ENCODE measurements at regions not wholly inside any gene's neighbourhood (a gene's known extent, or its start where the extent isn't known, plus 50 kb on each side); places are given as distances from the start of the nearest gene placed in this dataset.

DNA sequence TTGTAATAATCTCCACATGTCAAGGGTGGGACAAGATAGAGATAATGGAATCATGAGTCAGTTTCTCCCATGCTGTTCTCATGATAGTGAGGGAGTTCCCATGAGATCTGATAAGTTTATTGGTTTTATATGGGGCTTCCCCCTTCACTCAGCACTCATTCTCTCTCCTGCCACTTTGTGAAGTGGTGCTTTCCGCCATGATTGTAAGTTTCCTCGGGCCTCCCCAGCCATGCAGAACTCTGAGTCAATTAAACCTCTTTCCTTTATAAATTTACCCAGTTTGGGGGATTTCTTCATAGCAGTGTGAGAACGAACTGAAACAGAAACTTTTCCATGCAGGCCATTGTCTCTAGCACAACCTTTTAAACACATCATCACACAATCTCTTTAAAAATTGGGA lies 221.5 kb upstream of the BRINP3 start:
- TF ChIP-seq ZNF274 (IDR thresholded peaks at IDR 0.05; ENCODE audit: low read depth, low read length), result no peak
- no peak for TF ChIP-seq YY1 (IDR thresholded peaks at IDR 0.05; ENCODE audit: insufficient read depth, insufficient read length)
- no peak for TF ChIP-seq SUZ12 (IDR thresholded peaks at IDR 0.05; ENCODE audit: extremely low read depth, insufficient read depth, insufficient read length)
- DNase-seq (ENCODE audit: low read depth, low spot score), result no peak
- Histone ChIP-seq H3K4me1 (ENCODE audit: insufficient read depth, insufficient read length) (no peaks in the 10 kb centered on the region), H3K27me3 (ENCODE audit: insufficient read depth, insufficient read length) (no peaks in the 10 kb centered on the region), H3K36me3 (ENCODE audit: insufficient read depth, insufficient read length, low read length) (no peaks in the 10 kb centered on the region), H3K4me3 (ENCODE audit: insufficient read length, low read depth) (no peak overlapping the region), H3K9me3 (ENCODE audit: insufficient read depth, low read length) (peaks cover 11% of the 10 kb centered on the region; the same call in 1 of the 2 replicates), H3K9ac (ENCODE audit: insufficient read length, low read depth) (no peak overlapping the region)

DNA sequence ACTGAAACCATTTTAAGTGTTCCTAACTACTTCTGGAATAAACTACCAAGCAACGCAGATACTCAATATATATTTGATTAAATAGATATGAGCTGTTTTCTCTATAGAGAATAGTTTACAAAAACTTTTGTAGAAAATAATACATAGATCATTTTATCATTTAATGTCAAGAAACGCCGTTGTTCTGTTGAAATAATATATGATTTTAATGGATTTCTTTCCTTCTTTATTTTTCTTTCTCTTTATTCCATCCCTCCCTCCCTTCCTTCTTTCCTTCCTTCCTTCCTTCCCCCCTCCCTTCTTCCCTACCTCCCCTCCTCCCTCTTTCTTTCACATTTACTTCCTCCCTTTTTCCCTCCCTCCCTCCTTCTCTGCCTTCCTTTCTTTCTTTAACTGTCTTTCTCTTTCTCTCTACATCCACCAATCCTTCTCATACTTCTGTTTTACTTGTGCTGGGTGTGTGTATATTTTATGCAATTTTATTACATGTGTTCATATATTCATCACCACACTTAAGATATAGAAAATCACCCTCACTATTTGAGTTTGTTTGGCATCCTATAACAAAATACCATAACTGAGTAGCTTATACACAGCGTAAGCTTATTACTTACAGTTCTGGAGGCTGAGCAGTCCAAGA lies 230.9 kb upstream of the BRINP3 start:
- H3K9me3 ChIP-seq (ENCODE audit: insufficient read depth, low read length), result no peaks in the 10 kb centered on the region
- H3K27me3 ChIP-seq (ENCODE audit: insufficient read depth, insufficient read length), result no peaks in the 10 kb centered on the region
- H3K9ac ChIP-seq (ENCODE audit: insufficient read length, low read depth), result no peak overlapping the region
- no peaks in the 10 kb centered on the region for H3K36me3 ChIP-seq (ENCODE audit: insufficient read depth, insufficient read length, low read length)
- no peak overlapping the region for H3K4me3 ChIP-seq (ENCODE audit: insufficient read length, low read depth)
- no peak for DNase-seq (ENCODE audit: low read depth, low spot score)
- TF ChIP-seq ZNF274 (IDR thresholded peaks at IDR 0.05; ENCODE audit: low read depth, low read length), result no peak
- no peak for TF ChIP-seq YY1 (IDR thresholded peaks at IDR 0.05; ENCODE audit: insufficient read depth, insufficient read length)
- TF ChIP-seq SUZ12 (IDR thresholded peaks at IDR 0.05; ENCODE audit: extremely low read depth, insufficient read depth, insufficient read length), result no peak
- no peaks in the 10 kb centered on the region for H3K4me1 ChIP-seq (ENCODE audit: insufficient read depth, insufficient read length)

DNA sequence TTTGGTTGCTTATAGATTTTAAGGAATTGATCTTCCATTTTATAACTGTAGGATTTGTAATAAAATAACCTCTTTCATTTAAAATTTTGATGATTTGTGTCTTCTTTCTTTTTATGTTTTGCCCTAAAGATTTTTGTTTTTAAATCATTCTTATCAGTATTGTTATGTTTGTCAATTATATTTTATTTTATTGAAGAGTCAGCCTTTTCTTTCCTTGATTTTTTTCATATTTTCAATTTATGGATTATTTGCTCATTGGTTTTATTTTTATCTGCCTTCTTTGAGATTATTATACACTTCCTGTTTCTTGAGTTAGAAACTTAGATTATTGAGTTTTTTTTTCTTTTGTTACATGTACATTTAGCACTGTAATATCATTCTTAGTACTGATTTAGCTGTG lies 233.4 kb upstream of the BRINP3 start:
- TF ChIP-seq ZNF274 (IDR thresholded peaks at IDR 0.05; ENCODE audit: low read depth, low read length), result no peak
- Histone ChIP-seq H3K9me3 (ENCODE audit: insufficient read depth, low read length) (no peaks in the 10 kb centered on the region), H3K4me3 (ENCODE audit: insufficient read length, low read depth) (no peak overlapping the region), H3K9ac (ENCODE audit: insufficient read length, low read depth) (no peak overlapping the region), H3K4me1 (ENCODE audit: insufficient read depth, insufficient read length) (no peaks in the 10 kb centered on the region), H3K36me3 (ENCODE audit: insufficient read depth, insufficient read length, low read length) (no peaks in the 10 kb centered on the region), H3K27me3 (ENCODE audit: insufficient read depth, insufficient read length) (no peaks in the 10 kb centered on the region)
- no peak for DNase-seq (ENCODE audit: low read depth, low spot score)

DNA sequence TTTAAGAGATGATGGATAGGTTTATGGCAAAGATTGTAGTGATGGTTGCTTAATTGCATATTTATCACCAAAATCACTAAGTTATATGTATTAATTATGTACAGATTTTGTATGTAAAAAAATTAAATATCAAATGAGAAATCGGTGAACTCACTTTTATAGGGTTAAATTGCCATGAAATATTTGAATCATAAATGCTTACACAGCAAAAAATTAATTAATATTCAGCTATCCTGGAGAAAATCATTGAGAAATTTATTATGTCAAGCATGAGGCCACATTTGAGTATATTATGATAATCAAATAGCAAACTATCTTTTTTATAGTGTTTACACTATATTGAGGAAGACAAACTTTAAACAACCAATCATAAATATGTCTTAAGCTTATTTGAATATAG lies 239.4 kb upstream of the BRINP3 start:
- no peak for DNase-seq (ENCODE audit: low read depth, low spot score)
- Histone ChIP-seq H3K4me3 (ENCODE audit: insufficient read length, low read depth) (no peak overlapping the region), H3K36me3 (ENCODE audit: insufficient read depth, insufficient read length, low read length) (no peaks in the 10 kb centered on the region), H3K9ac (ENCODE audit: insufficient read length, low read depth) (no peak overlapping the region), H3K27me3 (ENCODE audit: insufficient read depth, insufficient read length) (no peaks in the 10 kb centered on the region), H3K9me3 (ENCODE audit: insufficient read depth, low read length) (no peaks in the 10 kb centered on the region), H3K4me1 (ENCODE audit: insufficient read depth, insufficient read length) (no peaks in the 10 kb centered on the region)
- no peak for TF ChIP-seq SUZ12 (IDR thresholded peaks at IDR 0.05; ENCODE audit: extremely low read depth, insufficient read depth, insufficient read length)
- no peak for TF ChIP-seq ZNF274 (IDR thresholded peaks at IDR 0.05; ENCODE audit: low read depth, low read length)
- TF ChIP-seq YY1 (IDR thresholded peaks at IDR 0.05; ENCODE audit: insufficient read depth, insufficient read length), result no peak

DNA sequence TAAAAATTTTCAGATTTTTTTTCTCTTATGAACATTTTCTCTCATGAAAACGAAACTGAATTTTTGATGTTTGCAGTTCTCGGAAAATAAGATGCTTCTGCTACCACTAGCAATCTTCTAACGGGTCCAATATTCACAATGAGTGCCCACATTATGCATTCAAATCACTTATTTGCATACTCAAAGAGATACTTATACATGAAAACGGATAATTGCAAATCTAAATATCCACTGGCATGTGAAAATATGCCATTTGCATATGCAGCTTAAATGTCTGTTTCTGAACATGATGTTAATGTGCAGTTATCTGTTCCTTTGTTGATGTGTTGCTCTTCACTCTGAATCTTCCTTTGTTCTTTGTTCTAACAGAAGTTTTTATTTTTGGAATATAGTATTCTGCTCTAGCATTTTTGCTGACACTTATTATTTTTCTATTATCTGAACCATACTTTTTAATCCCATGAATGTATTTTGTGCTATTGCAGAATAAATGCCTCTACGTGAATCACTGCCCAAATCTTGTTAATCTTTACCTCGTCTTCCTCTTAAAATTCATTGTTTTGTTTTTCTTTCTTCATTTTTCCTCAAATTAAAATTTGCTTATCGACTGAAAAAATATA lies 259.4 kb upstream of the BRINP3 start:
- Histone ChIP-seq H3K36me3 (ENCODE audit: insufficient read depth, insufficient read length, low read length) (no peaks in the 10 kb centered on the region), H3K4me1 (ENCODE audit: insufficient read depth, insufficient read length) (no peaks in the 10 kb centered on the region), H3K9ac (ENCODE audit: insufficient read length, low read depth) (no peak overlapping the region), H3K4me3 (ENCODE audit: insufficient read length, low read depth) (no peak overlapping the region), H3K27me3 (ENCODE audit: insufficient read depth, insufficient read length) (no peaks in the 10 kb centered on the region), H3K9me3 (ENCODE audit: insufficient read depth, low read length) (no peaks in the 10 kb centered on the region)
- no peak for DNase-seq (ENCODE audit: low read depth, low spot score)
- TF ChIP-seq YY1 (IDR thresholded peaks at IDR 0.05; ENCODE audit: insufficient read depth, insufficient read length) (no peak), ZNF274 (IDR thresholded peaks at IDR 0.05; ENCODE audit: low read depth, low read length) (no peak), SUZ12 (IDR thresholded peaks at IDR 0.05; ENCODE audit: extremely low read depth, insufficient read depth, insufficient read length) (no peak)

DNA sequence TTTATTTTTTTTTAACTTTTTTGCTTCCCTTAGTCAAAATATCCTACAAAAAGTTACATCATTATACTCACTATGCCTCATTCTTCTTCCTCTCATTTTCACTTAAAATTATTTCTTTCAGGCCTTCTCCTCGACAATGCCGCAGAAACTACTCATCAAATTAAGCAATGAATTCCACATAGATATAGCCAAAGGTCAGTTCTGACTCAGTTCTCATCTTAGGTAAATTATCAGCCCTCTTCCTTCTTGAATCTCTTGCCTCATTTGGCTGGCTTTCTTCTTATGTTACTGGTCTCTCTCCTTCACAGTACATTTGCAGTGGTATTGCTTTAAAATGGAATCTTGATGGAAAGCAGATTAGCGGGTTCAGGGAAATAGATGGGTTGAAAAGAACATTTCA lies 260.7 kb upstream of the BRINP3 start:
- H3K4me3 ChIP-seq (ENCODE audit: insufficient read length, low read depth), result no peak overlapping the region
- TF ChIP-seq ZNF274 (IDR thresholded peaks at IDR 0.05; ENCODE audit: low read depth, low read length), result no peak
- TF ChIP-seq YY1 (IDR thresholded peaks at IDR 0.05; ENCODE audit: insufficient read depth, insufficient read length), result no peak
- no peak for TF ChIP-seq SUZ12 (IDR thresholded peaks at IDR 0.05; ENCODE audit: extremely low read depth, insufficient read depth, insufficient read length)
- no peak overlapping the region for H3K9ac ChIP-seq (ENCODE audit: insufficient read length, low read depth)
- no peaks in the 10 kb centered on the region for H3K4me1 ChIP-seq (ENCODE audit: insufficient read depth, insufficient read length)
- H3K36me3 ChIP-seq (ENCODE audit: insufficient read depth, insufficient read length, low read length), result no peaks in the 10 kb centered on the region
- H3K9me3 ChIP-seq (ENCODE audit: insufficient read depth, low read length), result no peaks in the 10 kb centered on the region
- no peak for DNase-seq (ENCODE audit: low read depth, low spot score)
- H3K27me3 ChIP-seq (ENCODE audit: insufficient read depth, insufficient read length), result no peaks in the 10 kb centered on the region

DNA sequence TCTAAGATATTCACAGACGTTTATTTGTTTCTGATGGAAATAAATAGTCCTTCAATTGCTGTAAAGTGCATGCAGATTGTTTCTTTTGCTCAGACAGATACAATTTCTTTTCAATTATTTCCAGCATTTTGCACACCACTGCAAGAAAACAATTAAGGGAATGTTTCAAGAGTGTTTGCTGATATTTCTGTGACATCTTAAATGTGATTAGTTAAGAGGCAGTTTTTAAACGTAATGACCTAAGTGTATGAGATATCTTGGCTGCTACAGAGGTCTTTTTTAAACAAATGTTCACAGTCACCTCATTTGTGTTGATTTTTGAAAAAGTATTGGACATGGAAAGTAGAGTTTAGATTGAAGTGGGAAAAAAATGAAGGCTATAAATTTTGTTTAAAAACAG lies 262.3 kb upstream of the BRINP3 start:
- H3K9ac ChIP-seq (ENCODE audit: insufficient read length, low read depth), result no peak overlapping the region
- no peaks in the 10 kb centered on the region for H3K4me1 ChIP-seq (ENCODE audit: insufficient read depth, insufficient read length)
- H3K27me3 ChIP-seq (ENCODE audit: insufficient read depth, insufficient read length), result no peaks in the 10 kb centered on the region
- TF ChIP-seq ZNF274 (IDR thresholded peaks at IDR 0.05; ENCODE audit: low read depth, low read length) (no peak), YY1 (IDR thresholded peaks at IDR 0.05; ENCODE audit: insufficient read depth, insufficient read length) (no peak), SUZ12 (IDR thresholded peaks at IDR 0.05; ENCODE audit: extremely low read depth, insufficient read depth, insufficient read length) (no peak)
- DNase-seq (ENCODE audit: low read depth, low spot score), result no peak
- H3K36me3 ChIP-seq (ENCODE audit: insufficient read depth, insufficient read length, low read length), result no peaks in the 10 kb centered on the region
- no peaks in the 10 kb centered on the region for H3K9me3 ChIP-seq (ENCODE audit: insufficient read depth, low read length)
- H3K4me3 ChIP-seq (ENCODE audit: insufficient read length, low read depth), result no peak overlapping the region

Data from NT2/D1 (cell line).